Occipital lobe (tissue), 1 donor: ENCODE measurements at regions not wholly inside any gene's neighbourhood (a gene's known extent, or its start where the extent isn't known, plus 50 kb on each side); places are given as distances from the start of the nearest gene placed in this dataset.
"Not testable (repeated sequence)": the region's sequence is repeated elsewhere in the genome, so short reads cannot be mapped to it uniquely, and the experiment has no call there.

Source experiments
- DNase-seq: peaks from one replicate; lab custom pipeline; 2025; lab: John Stamatoyannopoulos, UW

DNA sequence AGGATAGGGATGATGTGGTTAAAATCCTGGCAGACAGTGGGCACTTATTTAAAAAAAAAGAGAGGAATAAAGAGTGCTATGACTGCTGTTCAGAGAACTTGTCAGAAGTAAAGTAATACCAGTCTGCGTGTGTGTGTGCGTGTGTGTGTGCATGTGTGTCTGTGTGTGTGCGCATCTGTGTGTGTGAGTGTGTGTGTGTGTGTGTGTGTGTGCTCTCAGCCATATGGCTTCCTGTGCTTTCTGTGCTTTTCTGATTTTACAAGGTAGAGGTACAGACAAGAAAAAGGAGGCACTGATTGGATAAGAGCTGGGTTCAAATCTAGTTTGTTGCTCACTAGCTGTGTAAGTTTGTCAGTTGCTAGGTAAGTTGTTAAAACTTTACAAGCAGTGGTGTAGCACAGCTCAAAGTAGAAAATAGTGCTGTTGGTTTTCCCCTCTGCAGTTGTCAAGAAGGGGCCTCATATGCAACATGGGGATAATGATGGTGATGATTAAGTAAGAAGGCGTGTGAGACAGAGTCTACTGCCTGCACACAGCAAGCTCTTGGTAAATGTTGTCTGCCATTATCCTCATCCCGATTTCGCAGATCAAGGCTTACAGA is 155.3 kb upstream of the ZNF217 start:
- DNase-seq: no peak

DNA sequence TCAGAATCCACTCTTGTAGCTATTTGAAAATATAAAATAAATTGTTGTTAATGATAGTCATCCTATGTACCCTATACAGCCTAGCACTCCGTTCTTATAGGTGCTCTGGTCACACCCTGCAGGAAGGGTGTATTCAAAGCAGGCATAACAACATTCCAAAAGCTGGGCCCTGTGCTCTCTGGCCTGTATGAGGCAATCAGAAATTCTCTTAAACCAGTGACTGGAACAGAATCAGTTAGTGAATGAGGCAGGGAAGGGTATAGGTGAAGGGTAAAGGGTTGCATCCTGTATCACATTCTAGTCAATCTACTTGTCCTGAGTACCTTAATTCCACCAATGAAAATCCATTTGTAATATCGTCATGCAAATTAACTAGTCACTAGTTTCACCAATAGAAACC is 154.5 kb upstream of the ZNF217 start:
- DNase-seq: no peak

DNA sequence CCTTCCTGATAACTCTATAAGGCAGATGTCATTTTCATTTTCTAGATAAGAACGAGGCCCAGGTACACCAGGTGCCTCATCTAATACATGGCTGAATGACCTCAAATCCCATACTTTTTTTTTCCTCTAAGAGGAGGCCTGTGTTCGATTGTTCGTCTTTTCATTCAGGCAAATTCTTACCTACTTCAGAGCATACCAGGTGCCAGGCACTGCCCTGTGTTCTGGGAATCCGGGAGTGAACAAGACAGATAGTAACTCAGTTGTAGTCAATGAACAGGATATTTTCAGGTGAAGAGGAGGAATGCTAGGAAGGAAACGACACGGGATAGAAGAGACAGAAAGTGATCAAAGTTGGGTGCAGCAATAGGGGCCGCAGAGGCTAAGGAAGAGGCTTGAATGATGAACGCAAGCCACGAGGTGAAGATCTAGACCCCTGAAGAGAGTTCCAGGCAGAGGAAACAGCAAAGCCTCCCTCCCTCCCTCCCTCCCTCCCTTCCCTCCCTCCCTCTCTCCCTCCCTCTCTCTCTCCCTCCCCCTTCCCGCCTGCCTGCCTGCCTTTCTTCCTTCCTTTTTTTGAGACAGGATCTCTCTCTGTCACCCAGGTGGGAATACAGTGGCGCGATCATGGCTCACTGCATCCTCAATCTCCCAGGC is 150.1 kb upstream of the ZNF217 start:
- no peak for DNase-seq

DNA sequence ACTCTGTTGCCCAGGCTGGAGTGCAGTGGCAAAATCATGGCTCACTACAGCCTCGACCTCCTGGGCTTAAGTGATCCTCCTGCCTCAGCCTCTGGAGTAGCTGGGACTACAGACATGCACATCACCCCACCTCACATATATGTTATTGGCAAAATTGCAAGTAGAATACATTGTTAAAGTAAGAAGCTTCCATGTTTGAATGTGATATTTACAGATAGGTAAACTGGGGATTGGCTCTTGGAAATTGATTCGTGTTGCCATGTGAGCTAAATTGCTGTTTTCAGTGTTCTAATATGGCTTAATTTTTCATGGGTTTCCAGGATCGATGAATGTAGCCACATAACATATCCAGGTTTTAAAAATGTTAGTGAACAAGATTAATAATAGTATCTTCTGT is 149.0 kb upstream of the ZNF217 start:
- no peak for DNase-seq

GRCh38 chr20:53741726-53742028 is 148.0 kb upstream of the ZNF217 start:
- no peak for DNase-seq

- DNase-seq: no peak
Measured at GRCh38 chr20:53739799-53740785, 146.5 kb upstream of the ZNF217 start.

DNA sequence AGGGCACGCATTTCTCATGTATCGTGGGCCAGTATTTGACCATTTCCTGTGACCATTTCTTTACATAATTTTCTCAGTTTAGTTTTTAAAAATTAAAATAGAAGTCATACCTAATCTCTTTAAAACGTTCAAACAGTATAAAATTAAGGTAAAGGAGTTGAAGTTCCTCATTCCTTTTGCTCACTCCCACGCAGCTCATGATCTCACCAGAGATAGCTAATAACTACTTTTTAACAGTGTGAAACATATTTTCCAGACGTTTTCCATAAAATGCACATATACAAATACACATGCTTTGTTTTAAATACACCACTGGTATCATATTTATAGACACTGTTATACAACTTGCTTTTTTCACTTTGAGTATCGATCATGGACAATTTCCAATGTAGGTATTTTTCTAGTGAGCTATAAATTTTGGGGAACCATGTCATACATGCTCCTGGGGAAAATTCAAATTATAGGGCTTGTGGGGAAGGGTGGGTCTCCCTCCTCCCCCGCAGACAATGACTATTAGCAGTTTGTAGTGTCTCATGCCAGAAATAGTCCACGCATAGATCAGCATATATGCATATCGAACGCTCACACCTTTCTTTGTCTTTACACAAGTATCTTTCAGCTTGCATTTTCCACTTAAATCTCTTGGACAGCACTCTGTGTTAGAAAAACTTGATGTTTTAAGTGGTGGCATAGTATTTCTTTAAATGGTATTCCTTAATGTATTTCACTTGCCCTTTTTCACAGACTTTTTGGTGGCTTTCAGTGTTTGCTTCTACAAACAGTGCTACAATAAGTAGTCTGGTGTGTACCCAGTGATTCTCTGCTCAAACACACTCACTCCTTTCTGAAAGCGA is 145.5 kb upstream of the ZNF217 start:
- DNase-seq: no peak

- no peak for DNase-seq
Measured at GRCh38 chr20:53738039-53738944, 144.7 kb upstream of the ZNF217 start.

DNA sequence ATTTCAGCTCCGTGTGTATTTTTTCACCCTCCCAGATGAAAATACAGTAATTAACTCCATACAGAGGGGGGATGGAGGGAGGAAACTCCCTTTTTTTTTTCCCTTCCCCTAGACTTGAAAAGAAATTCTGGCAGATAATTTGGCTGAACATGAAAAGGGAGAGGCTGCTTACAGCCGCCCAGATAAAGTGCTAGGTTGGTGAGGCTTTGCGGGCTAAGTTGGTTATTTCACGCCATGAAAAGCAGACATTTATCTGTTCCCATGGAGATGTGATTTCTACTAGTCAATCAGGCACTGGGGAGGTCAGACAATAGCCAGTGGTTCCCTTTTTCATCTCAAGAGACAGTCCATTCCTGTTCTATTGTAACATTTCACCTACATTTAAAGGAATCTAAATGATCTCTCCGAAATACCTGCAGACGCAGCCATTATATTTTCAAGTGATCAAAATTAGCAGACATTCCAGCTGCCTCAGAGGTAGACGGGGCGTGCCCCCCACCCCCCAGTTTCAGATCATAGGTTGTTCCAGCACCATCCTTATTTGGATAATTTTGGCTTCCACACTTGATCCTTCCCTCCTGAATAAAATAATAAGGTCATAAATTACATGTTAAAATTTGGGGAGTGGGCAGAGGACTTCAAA is 143.9 kb upstream of the ZNF217 start:
- DNase-seq: no peak

- no peak for DNase-seq
Measured at GRCh38 chr20:53736757-53737395, 143.2 kb upstream of the ZNF217 start.

DNA sequence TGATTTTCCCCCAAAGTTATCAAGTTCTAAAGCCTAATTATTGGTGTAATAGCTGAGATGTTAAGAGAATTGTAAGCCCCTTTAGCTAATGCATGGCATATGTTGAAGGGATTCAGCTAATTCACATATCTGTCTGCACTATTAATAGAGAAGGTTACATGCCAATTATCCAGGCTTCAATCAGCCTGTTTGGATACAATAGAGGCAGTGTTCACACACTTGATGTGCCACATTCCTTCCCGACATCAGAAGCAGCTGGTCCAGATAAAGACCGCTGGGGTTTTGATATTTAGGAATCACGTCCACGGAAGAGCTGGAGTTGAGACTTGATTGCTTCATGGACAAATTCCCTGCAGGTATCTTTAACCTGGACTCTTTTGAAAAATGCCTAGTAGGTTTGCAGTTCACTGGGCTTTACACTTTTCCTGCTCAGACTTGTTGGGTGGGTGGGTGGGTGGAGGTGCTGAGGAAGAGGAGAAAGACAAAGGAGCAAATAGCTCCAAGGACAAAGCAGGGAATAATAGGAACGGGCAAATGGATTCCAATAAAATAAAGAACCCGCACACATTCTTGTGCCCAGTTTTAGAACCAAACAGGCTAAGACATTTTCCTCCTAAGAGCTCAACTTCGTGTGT is 142.6 kb upstream of the ZNF217 start:
- no peak for DNase-seq

- DNase-seq: no peak
Measured at GRCh38 chr20:53735536-53736050, 142.0 kb upstream of the ZNF217 start.

GRCh38 chr20:53734006-53734688 is 140.5 kb upstream of the ZNF217 start:
- no peak for DNase-seq

GRCh38 chr20:53731595-53731994 is 138.0 kb upstream of the ZNF217 start:
- no peak for DNase-seq

DNA sequence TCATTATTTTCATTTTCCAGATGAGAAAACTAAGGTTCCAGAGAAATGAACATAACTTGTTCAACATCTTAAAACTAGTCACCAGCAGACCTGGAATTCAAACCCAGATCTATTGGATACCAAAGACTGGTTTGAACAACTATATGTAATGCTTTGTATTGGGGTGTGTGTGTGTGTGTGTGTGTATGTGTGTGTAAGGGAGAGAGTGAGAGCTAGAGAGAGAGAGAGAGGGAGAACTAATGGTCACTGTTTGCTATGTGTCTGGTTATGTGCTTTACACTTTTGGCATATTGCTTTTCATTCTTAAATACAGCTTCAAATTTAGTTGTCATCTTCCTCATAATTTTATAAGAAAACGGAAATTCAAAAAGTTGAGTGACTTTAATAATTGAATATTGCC is 134.7 kb upstream of the ZNF217 start:
- DNase-seq: no peak

- DNase-seq: not testable (repeated sequence)
Measured at GRCh38 chr20:53727239-53727638, 133.6 kb upstream of the ZNF217 start.

GRCh38 chr20:53725575-53725970 is 131.9 kb upstream of the ZNF217 start:
- no peak for DNase-seq

- no peak for DNase-seq
Measured at GRCh38 chr20:53723621-53724020, 130.0 kb upstream of the ZNF217 start.
